ENCODE measurements at regions not wholly inside any gene's neighbourhood (a gene's known extent, or its start where the extent isn't known, plus 50 kb on each side); places are given as distances from the start of the nearest gene placed in this dataset.

- TF ChIP-seq, protein P1, sequence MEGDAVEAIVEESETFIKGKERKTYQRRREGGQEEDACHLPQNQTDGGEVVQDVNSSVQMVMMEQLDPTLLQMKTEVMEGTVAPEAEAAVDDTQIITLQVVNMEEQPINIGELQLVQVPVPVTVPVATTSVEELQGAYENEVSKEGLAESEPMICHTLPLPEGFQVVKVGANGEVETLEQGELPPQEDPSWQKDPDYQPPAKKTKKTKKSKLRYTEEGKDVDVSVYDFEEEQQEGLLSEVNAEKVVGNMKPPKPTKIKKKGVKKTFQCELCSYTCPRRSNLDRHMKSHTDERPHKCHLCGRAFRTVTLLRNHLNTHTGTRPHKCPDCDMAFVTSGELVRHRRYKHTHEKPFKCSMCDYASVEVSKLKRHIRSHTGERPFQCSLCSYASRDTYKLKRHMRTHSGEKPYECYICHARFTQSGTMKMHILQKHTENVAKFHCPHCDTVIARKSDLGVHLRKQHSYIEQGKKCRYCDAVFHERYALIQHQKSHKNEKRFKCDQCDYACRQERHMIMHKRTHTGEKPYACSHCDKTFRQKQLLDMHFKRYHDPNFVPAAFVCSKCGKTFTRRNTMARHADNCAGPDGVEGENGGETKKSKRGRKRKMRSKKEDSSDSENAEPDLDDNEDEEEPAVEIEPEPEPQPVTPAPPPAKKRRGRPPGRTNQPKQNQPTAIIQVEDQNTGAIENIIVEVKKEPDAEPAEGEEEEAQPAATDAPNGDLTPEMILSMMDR (IDR thresholded peaks at IDR 0.05; ENCODE audit: low read depth, low read length) = no peak
- no peak overlapping the region for H3K4me3 ChIP-seq (ENCODE audit: low read depth, low read length)
These were observed 335.2 kb downstream of the CDC5L start for GRCh38 chr6:44722736-44723135.

GRCh38 chr6:44723439-44724197, 336.1 kb downstream of the CDC5L start:
- TF ChIP-seq, protein P1 (IDR thresholded peaks at IDR 0.05; ENCODE audit: low read depth, low read length) = no peak
- H3K4me3 ChIP-seq (ENCODE audit: low read depth, low read length) = no peak overlapping the region

DNA sequence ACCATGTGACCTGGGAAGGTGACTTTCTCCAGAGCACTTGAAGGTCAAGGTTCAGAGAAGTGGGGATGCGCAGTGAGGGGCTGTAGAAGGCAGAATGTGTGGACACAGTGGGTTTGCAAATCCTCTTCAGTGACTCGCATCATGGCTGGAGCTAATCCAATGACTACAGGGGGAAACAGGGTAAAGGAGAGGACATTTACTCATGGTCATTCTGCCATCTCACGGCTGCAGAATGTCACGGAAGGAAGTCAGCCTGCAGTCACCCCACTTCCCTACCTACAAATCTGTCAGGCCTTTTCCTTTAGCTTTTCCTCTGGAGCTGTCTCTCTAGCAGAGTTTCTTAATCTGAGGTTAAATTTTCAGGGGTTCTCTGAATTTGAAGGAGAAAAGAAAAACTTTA, 337.6 kb downstream of the CDC5L start:
- TF ChIP-seq, protein P1 (IDR thresholded peaks at IDR 0.05; ENCODE audit: low read depth, low read length) = no peak
- no peak overlapping the region for H3K4me3 ChIP-seq (ENCODE audit: low read depth, low read length)

- H3K4me3 ChIP-seq (ENCODE audit: low read depth, low read length) = no peak overlapping the region
- TF ChIP-seq, protein P1 (IDR thresholded peaks at IDR 0.05; ENCODE audit: low read depth, low read length) = no peak
These were observed 340.4 kb downstream of the CDC5L start for GRCh38 chr6:44727651-44728630.

- TF ChIP-seq, protein P1 (IDR thresholded peaks at IDR 0.05; ENCODE audit: low read depth, low read length) = no peak
- H3K4me3 ChIP-seq (ENCODE audit: low read depth, low read length) = no peak overlapping the region
These were observed 343.4 kb downstream of the CDC5L start for GRCh38 chr6:44730771-44731391.

GRCh38 chr6:44731485-44732095, 344.1 kb downstream of the CDC5L start:
- TF ChIP-seq, protein P1 (IDR thresholded peaks at IDR 0.05; ENCODE audit: low read depth, low read length) = no peak
- H3K4me3 ChIP-seq (ENCODE audit: low read depth, low read length) = no peak overlapping the region
